Keratinocyte (primary cell): ENCODE measurements at regions not wholly inside any gene's neighbourhood (a gene's known extent, or its start where the extent isn't known, plus 50 kb on each side); places are given as distances from the start of the nearest gene placed in this dataset.

Experiments
- DNase-seq: peaks from one replicate; pipeline ENCODE4 v3.0.0-alpha.2; 2011; ENCODE audit warnings: low read depth, missing footprints, low spot score
- FAIRE-seq: peaks from 2 replicates; lab custom pipeline; 2011; peaks lifted over from hg19 to GRCh38; lab: Jason Lieb, UNC
- H2AFZ ChIP-seq: 2 replicates; pipeline ENCODE4 v1.6.0; 2012; ENCODE audit warnings: low read length, control low read depth, inconsistent platforms; ENCODE audit not compliant: control insufficient read depth
- H3K27ac ChIP-seq: 2 replicates; pipeline ENCODE4 v1.5.1; 2011; ENCODE audit warnings: low read length; ENCODE audit not compliant: control insufficient read depth, insufficient read depth
- H3K27me3 ChIP-seq: 3 replicates; pipeline ENCODE4 v1.6.0; 2011; ENCODE audit warnings: low read length; ENCODE audit not compliant: control insufficient read depth, insufficient read depth; ENCODE audit errors: extremely low read depth
- H3K36me3 ChIP-seq, 2 experiments: 2 replicates in 1 of 2; 3 replicates in 1 of 2; pipeline ENCODE4 v1.5.1; 2011; ENCODE audit warnings: low read length in 2 of 2, mild to moderate bottlenecking in 1 of 2; ENCODE audit not compliant: control insufficient read depth in 2 of 2, insufficient read depth in 2 of 2; ENCODE audit errors: extremely low read depth in 1 of 2
- H3K4me1 ChIP-seq: 3 replicates; pipeline ENCODE4 v1.5.1; 2011; ENCODE audit warnings: low read length; ENCODE audit not compliant: control insufficient read depth, insufficient read depth; ENCODE audit errors: extremely low read depth
- H3K4me2 ChIP-seq: 3 replicates; pipeline ENCODE4 v1.6.0; 2011; ENCODE audit warnings: low read depth, low read length; ENCODE audit not compliant: control insufficient read depth, insufficient read depth; ENCODE audit errors: extremely low read depth
- H3K4me3 ChIP-seq, 3 experiments: fragments of 200-600 bp in 1 of 3; sonication (generic) in 1 of 3; 2 replicates in 2 of 3; 3 replicates in 1 of 3; pipeline ENCODE4 v1.5.1; 2011 to 2016; ENCODE audit warnings: low read length in 3 of 3, mild to moderate bottlenecking in 3 of 3, control low read depth in 2 of 3, inconsistent platforms in 1 of 3, low read depth in 1 of 3, mixed read lengths in 1 of 3, mixed run types in 1 of 3, moderate library complexity in 1 of 3; ENCODE audit not compliant: control insufficient read depth in 2 of 3, insufficient read depth in 2 of 3; ENCODE audit errors: extremely low read depth in 1 of 3
- H3K79me2 ChIP-seq: 2 replicates; pipeline ENCODE4 v1.6.0; 2012; ENCODE audit warnings: low read length; ENCODE audit not compliant: control insufficient read depth, insufficient read depth
- H3K9ac ChIP-seq: 3 replicates; pipeline ENCODE4 v1.6.0; 2011; ENCODE audit warnings: low read length; ENCODE audit not compliant: control insufficient read depth, insufficient read depth; ENCODE audit errors: extremely low read depth
- H3K9me1 ChIP-seq: 3 replicates; pipeline ENCODE4 v1.6.0; 2011; ENCODE audit warnings: low read length; ENCODE audit not compliant: control insufficient read depth, insufficient read depth; ENCODE audit errors: extremely low read depth
- H3K9me3 ChIP-seq: 2 replicates; pipeline ENCODE4 v1.5.1; 2012; ENCODE audit warnings: low read depth, low read length; ENCODE audit not compliant: control insufficient read depth
- H4K20me1 ChIP-seq: 3 replicates; pipeline ENCODE4 v1.6.0; 2011; ENCODE audit warnings: low read length; ENCODE audit not compliant: control insufficient read depth, insufficient read depth; ENCODE audit errors: extremely low read depth
- EZH2 ChIP-seq: IDR thresholded peaks from one replicate; pipeline ENCODE4 v1.6.1; 2012; ENCODE audit warnings: inconsistent platforms, mild to moderate bottlenecking, low read length, moderate library complexity
- dilution Hi-C: fragments of 300-500 bp; cut with MboI; formaldehyde crosslinking; loops from one replicate; pipeline ENCODE4 v1.7.0; 2020; ENCODE audit warnings: low sequenced_read_pairs; ENCODE audit not compliant: extremely low pct_ligation_motif_present
- TF ChIP-seq, protein P1 (sequence below), 3 experiments: IDR thresholded peaks in 1 of 3; conservative IDR thresholded peaks in 1 of 3; optimal IDR thresholded peaks in 1 of 3; 2 replicates in 2 of 3; 3 replicates in 1 of 3; pipeline versions ENCODE3 to v1.5.1; 2011; ENCODE audit warnings: low read length in 3 of 3, mild to moderate bottlenecking in 3 of 3, moderate library complexity in 2 of 3, control low read depth in 1 of 3, inconsistent platforms in 1 of 3; ENCODE audit not compliant: insufficient read depth in 2 of 3; ENCODE audit errors: extremely low read depth in 1 of 3

GRCh38 chr7:17560966-17561365 is 262.5 kb downstream of the AHR start:
- peak overlapping the region; percentile 58 for H3K4me2 ChIP-seq
- no peaks in the 10 kb centered on the region for H3K9me3 ChIP-seq
- dilution Hi-C loops: no loop called here
- H3K9ac ChIP-seq: no peak overlapping the region
- H2AFZ ChIP-seq: no peak overlapping the region
- FAIRE-seq (peak; percentile 68), DNase-seq (no peak)
- H4K20me1 ChIP-seq: no peaks in the 10 kb centered on the region
- H3K9me1 ChIP-seq: no peaks in the 10 kb centered on the region
- no peak for TF ChIP-seq EZH2
- TF ChIP-seq, protein P1, sequence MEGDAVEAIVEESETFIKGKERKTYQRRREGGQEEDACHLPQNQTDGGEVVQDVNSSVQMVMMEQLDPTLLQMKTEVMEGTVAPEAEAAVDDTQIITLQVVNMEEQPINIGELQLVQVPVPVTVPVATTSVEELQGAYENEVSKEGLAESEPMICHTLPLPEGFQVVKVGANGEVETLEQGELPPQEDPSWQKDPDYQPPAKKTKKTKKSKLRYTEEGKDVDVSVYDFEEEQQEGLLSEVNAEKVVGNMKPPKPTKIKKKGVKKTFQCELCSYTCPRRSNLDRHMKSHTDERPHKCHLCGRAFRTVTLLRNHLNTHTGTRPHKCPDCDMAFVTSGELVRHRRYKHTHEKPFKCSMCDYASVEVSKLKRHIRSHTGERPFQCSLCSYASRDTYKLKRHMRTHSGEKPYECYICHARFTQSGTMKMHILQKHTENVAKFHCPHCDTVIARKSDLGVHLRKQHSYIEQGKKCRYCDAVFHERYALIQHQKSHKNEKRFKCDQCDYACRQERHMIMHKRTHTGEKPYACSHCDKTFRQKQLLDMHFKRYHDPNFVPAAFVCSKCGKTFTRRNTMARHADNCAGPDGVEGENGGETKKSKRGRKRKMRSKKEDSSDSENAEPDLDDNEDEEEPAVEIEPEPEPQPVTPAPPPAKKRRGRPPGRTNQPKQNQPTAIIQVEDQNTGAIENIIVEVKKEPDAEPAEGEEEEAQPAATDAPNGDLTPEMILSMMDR (optimal IDR thresholded peaks at IDR 0.05 in 1 of 3, IDR thresholded peaks at IDR 0.05 in 1 of 3, conservative IDR thresholded peaks at IDR 0.05 in 1 of 3; ENCODE audit: extremely low read depth in 1 of 3, insufficient read depth in 2 of 3, low read length in 3 of 3): no peak
- peaks cover 40% of the 10 kb centered on the region for H3K4me1 ChIP-seq
- no peak overlapping the region for H3K4me3 ChIP-seq
- H3K36me3 ChIP-seq: no peaks in the 10 kb centered on the region
- H3K27ac ChIP-seq: peak overlapping the region; percentile 90
- no peaks in the 10 kb centered on the region for H3K79me2 ChIP-seq
- H3K27me3 ChIP-seq: no peaks in the 10 kb centered on the region

GRCh38 chr7:17564678-17565212 is 266.3 kb downstream of the AHR start:
- Histone ChIP-seq H3K9ac (no peak overlapping the region), H2AFZ (no peak overlapping the region), H3K4me1 (peaks cover 20% of the 10 kb centered on the region), H3K4me2 (no peak overlapping the region), H3K9me3 (no peaks in the 10 kb centered on the region), H3K27me3 (no peaks in the 10 kb centered on the region), H3K79me2 (no peaks in the 10 kb centered on the region), H3K4me3 (no peak overlapping the region), H3K36me3 (no peaks in the 10 kb centered on the region), H3K27ac (no peak overlapping the region), H4K20me1 (no peaks in the 10 kb centered on the region), H3K9me1 (no peaks in the 10 kb centered on the region)
- no peak for TF ChIP-seq EZH2
- TF ChIP-seq, protein P1 (optimal IDR thresholded peaks at IDR 0.05 in 1 of 3, IDR thresholded peaks at IDR 0.05 in 1 of 3, conservative IDR thresholded peaks at IDR 0.05 in 1 of 3; ENCODE audit: extremely low read depth in 1 of 3, insufficient read depth in 2 of 3, low read length in 3 of 3): no peak
- dilution Hi-C loops: no loop called here
- no peak for DNase-seq
- FAIRE-seq: no peak
